ENCODE measurements at regions not wholly inside any gene's neighbourhood (a gene's known extent, or its start where the extent isn't known, plus 50 kb on each side); places are given as distances from the start of the nearest gene placed in this dataset.

DNA sequence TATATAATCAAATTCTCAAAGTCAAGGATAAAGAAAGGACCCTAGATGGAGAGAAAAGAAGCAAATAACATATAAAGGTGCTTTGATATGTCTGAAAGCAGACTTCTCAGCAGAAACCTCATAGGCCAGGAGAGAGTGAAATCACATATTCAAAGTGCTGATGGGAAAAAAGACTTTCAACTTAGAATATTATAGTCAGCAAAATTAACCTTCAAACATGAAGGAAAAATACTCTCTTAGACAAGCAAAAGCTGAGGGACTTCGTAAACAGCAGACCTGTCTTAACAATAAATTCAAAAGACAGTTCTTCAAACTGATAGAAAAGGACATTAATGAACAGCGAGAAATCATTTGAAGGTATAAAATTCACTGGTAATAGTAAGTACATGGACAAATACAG, 107.2 kb upstream of the KCNH7 start:
- in situ Hi-C loops (cut with HindIII; ENCODE audit: low pct_ligation_motif_present, low sequenced_read_pairs): no loop called here
- TF ChIP-seq, protein P1, sequence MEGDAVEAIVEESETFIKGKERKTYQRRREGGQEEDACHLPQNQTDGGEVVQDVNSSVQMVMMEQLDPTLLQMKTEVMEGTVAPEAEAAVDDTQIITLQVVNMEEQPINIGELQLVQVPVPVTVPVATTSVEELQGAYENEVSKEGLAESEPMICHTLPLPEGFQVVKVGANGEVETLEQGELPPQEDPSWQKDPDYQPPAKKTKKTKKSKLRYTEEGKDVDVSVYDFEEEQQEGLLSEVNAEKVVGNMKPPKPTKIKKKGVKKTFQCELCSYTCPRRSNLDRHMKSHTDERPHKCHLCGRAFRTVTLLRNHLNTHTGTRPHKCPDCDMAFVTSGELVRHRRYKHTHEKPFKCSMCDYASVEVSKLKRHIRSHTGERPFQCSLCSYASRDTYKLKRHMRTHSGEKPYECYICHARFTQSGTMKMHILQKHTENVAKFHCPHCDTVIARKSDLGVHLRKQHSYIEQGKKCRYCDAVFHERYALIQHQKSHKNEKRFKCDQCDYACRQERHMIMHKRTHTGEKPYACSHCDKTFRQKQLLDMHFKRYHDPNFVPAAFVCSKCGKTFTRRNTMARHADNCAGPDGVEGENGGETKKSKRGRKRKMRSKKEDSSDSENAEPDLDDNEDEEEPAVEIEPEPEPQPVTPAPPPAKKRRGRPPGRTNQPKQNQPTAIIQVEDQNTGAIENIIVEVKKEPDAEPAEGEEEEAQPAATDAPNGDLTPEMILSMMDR (IDR thresholded peaks at IDR 0.05; ENCODE audit: low read depth, low read length, missing control alignments): no peak
- Histone ChIP-seq H3K27ac (no peak overlapping the region), H3K4me3 (ENCODE audit: low read depth, low read length) (no peak overlapping the region), H3K27me3 (replicated peaks) (no peaks in the 10 kb centered on the region), H3K36me3 (replicated peaks) (no peaks in the 10 kb centered on the region)
- DNase-seq: no peak

DNA sequence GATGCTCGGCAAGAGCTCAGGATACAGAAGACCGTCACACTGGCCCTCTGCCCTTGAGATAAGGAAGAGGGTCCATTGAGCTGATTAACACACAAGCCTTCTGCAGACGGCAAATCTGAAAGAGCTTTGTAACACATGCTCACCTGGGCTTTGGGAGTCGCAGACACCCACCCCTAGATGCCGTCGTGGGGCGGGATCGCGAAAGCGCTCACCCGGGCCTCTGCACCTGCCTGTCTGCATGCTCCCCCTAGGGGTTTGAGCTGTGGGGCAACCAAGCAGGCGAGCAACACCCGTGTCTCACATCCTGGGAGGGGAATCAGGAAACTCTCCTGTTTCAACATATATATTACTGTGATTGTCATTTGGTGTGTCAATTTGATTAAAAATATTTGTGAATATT, 99.8 kb upstream of the KCNH7 start:
- Histone ChIP-seq H3K27ac (no peak overlapping the region), H3K36me3 (replicated peaks) (no peaks in the 10 kb centered on the region), H3K27me3 (replicated peaks) (no peaks in the 10 kb centered on the region), H3K4me3 (ENCODE audit: low read depth, low read length) (no peak overlapping the region)
- TF ChIP-seq, protein P1 (IDR thresholded peaks at IDR 0.05; ENCODE audit: low read depth, low read length, missing control alignments): no peak
- in situ Hi-C loops (cut with HindIII; ENCODE audit: low pct_ligation_motif_present, low sequenced_read_pairs): no loop called here
- DNase-seq: no peak

DNA sequence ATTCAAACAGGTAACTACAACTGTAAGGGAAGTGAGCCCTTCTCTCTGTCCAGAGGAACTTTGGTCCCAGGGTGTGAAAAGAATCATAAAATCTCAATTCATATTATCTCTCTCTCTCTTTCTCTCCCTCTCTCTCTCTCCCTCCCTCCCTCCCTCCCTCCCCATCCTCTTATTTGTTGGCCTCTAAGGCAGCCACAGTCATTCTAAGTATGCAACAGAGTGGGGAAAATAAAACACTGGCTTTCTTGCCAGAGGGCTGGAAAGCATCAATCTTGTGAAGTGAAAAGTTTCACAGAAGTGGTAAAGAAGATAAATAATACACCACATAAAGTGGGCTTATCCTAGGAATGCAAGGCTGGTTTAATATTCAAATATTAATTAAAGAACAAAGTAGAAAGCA, 95.6 kb upstream of the KCNH7 start:
- Histone ChIP-seq H3K4me3 (ENCODE audit: low read depth, low read length) (no peak overlapping the region), H3K36me3 (replicated peaks) (no peaks in the 10 kb centered on the region), H3K27me3 (replicated peaks) (no peaks in the 10 kb centered on the region), H3K27ac (no peak overlapping the region)
- TF ChIP-seq, protein P1 (IDR thresholded peaks at IDR 0.05; ENCODE audit: low read depth, low read length, missing control alignments): no peak
- no peak for DNase-seq
- in situ Hi-C loops (cut with HindIII; ENCODE audit: low pct_ligation_motif_present, low sequenced_read_pairs): no loop called here

DNA sequence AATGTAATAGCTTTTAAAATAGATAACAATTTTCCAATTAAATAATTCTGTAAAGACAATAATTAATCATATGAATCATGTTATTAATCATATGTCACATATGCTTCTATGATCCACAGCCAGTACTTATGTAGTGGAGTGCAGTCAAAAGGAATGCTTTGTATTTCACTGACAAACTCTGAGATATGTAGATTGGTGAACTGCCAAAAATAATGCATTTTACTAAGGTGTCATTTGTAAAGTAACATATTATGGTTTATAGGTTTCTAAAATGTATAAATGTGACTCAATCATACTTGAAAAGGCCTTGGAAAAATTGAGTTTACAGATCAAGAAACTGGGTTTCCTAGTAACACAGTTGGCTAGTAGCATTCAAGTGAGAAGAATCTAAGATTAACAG, 93.8 kb upstream of the KCNH7 start:
- TF ChIP-seq, protein P1 (IDR thresholded peaks at IDR 0.05; ENCODE audit: low read depth, low read length, missing control alignments): no peak
- H3K27me3 ChIP-seq (replicated peaks): no peaks in the 10 kb centered on the region
- no peak overlapping the region for H3K27ac ChIP-seq
- no peaks in the 10 kb centered on the region for H3K36me3 ChIP-seq (replicated peaks)
- in situ Hi-C loops (cut with HindIII; ENCODE audit: low pct_ligation_motif_present, low sequenced_read_pairs): no loop called here
- H3K4me3 ChIP-seq (ENCODE audit: low read depth, low read length): no peak overlapping the region
- DNase-seq: no peak

DNA sequence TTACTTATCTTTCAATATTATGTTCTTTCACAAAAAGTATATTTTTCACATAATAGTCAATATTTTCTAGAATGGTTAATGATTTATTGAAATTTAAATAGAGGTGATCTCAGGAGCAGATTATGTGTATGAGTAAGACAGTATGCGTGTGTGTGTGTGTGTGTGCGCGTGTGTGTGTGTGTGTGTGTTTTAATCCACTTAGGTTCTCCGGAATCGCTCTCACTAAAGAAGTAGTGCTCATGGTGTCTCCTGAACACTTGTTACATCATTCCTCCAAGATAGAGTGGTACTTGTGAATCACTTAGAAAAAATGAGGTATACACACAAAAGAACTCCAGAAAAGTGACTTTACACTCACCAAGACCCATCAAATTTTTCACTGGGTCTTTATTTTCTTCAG, 91.0 kb upstream of the KCNH7 start:
- in situ Hi-C loops (cut with HindIII; ENCODE audit: low pct_ligation_motif_present, low sequenced_read_pairs): no loop called here
- TF ChIP-seq, protein P1 (IDR thresholded peaks at IDR 0.05; ENCODE audit: low read depth, low read length, missing control alignments): no peak
- Histone ChIP-seq H3K27ac (no peak overlapping the region), H3K27me3 (replicated peaks) (no peaks in the 10 kb centered on the region), H3K36me3 (replicated peaks) (no peaks in the 10 kb centered on the region), H3K4me3 (ENCODE audit: low read depth, low read length) (no peak overlapping the region)
- no peak for DNase-seq

DNA sequence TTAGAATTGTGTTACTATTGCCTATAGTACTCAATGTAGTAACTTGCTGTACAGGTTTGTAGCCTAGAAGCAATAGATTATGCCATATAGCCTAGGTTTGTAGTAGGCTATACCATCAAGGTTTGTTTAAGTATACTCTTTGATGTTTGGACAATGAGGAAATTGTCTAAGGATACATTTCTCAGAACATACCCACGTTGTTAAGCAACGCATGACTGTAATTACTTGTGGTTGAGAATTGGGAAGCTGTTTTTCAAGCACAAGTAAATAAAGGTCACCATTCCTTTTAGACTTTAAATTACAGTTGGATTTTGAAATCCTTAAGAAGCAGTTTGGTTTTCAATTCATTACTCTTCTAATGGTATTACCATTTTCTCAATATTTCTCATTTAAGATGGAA, 89.8 kb upstream of the KCNH7 start:
- TF ChIP-seq, protein P1 (IDR thresholded peaks at IDR 0.05; ENCODE audit: low read depth, low read length, missing control alignments): no peak
- in situ Hi-C loops (cut with HindIII; ENCODE audit: low pct_ligation_motif_present, low sequenced_read_pairs): no loop called here
- no peak for DNase-seq
- Histone ChIP-seq H3K36me3 (replicated peaks) (no peaks in the 10 kb centered on the region), H3K27me3 (replicated peaks) (no peaks in the 10 kb centered on the region), H3K4me3 (ENCODE audit: low read depth, low read length) (no peak overlapping the region), H3K27ac (no peak overlapping the region)

All from brain microvascular endothelial cell (primary cell).